RPMI8226 (cell line): ENCODE measurements at regions not wholly inside any gene's neighbourhood (a gene's known extent, or its start where the extent isn't known, plus 50 kb on each side); places are given as distances from the start of the nearest gene placed in this dataset.
A peak's percentile ranks its signal among the peaks of the same experiment; 100 is the strongest.

ENCODE experiments used
- DNase-seq: peaks from one replicate; pipeline ENCODE4 v3.0.0-alpha.2; 2015

DNA sequence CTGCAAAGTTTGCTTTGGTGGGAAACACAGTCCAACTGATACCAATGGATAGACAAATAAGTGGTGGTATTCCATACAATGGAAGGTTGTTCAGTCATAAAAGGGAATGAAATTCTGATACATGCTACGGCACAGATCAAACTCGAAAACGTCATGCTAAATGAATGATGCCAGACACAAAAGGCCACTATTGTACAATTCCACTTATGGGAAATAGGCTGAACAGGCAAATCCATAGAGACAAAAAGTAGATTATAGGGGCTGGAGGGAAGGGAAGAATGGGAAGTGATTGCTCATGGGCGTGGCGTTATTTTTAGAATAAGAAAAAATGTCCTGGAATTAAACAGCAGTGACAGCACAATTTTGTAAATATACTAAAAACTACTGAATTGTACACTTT, 66.0 kb upstream of the FOXK1 start:
- no peak for DNase-seq

DNA sequence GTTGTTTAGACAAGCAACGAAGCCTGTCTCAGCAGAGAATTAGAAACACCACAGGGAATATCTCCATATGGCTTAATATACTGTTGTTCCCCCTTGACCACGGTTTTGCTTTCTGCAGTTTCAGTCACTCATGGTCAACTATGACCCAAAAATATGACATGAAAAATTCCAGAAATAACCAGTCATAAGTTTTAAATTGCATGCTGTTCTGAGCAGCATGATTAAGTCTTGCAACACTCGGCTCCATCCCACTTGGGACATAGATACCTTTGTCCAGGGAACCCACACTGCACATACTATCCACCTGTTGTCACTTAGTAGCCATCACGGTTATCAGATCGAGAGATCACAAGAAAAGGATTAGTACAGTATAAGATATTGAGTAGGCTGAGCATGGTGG, 60.7 kb upstream of the FOXK1 start:
- no peak for DNase-seq

DNA sequence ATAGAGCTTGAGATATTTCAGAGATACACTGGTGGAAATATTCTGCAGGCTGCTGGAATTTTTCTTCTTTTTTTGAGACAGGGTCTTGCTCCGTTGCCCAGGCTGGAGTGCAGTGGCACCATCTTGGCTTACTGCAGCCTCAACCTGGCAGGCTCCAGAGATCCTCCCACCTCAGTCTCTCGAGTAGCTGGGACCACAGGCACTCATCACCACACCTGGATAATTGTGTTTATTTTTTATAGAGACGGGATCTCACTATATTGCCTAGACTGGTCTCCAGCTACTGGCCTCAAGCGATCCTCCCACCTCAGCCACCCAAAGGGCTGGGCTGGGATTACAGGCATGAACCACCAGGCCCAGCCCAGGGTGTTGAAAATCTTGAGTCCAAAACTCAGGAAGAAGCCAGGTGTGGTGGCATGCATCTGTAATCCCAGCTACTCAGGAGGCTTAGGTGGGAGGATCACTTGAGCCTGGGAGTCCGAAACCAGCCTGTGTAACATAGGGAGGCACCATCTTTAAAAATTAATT, 55.7 kb upstream of the FOXK1 start:
- DNase-seq = no peak

DNA sequence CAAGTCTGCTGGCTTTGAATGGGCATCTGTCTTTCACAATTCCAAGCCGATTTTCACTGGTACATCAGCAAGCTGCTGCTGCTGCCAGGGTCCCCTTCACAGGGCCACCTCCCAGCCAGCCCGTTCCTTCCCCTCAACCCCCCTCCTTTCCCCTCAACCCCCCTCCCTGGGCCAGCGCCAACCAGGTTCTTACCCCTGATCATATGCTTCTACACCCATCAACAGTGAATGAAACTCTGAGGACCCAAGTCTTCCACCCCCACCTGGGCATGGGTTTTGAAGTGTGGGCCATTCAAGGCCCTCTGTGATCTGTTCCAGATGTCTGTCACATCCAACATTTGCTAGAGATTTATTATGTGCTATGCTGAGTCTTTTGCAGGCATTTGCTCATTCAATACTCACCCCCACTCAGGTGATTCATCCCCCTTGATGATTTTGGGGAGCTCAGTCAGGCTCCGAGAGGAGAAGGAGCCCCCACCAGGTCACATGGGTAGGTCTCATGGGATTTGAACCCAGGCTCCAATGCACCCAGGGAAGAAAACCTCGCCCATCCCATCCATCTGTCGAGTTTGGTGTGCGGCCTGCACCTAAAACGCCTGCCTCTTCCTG, 52.7 kb upstream of the FOXK1 start:
- DNase-seq = no peak

DNA sequence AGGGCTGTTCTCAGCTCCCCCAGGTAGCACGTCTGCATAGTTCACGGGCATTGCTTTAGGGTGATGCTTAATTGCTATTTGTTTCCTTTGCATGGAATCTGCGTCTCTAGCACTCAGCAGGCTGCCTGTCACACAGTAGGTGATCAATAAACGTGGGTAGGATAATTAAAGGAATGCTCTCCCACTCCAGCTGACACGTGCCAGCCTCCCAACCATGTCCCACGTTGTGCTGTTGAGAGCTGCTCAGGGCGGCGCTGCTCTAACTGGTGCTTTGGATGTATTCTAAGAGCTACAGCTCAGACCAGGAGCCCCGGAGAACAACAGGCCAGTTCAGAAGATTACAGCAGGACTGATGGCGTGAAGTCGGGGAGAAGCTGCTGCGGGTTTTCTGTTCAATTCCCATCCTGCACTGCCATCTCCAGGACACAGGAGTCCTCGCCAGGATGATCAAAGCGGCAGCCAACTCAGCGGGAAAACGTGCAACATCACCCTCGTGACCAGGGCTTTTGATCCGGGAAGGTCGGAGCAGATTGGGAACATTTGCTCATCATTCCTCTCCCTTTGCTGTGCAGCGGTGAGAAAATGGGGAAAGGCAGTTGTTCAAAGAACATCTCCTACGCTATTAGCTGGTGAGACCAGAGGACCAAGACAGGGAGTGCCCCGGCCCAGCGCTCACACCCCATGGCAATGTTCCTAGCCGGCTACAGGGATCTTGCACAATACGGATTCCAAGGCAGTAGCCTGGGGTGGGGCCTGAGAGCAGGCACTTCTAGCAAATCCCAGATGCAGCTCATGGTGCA, 50.5 kb upstream of the FOXK1 start:
- DNase-seq = peak; percentile 45
